NCI-H1092 treated with DMSO at 0.1 percent for 48 hours (cell line): ENCODE measurements at regions not wholly inside any gene's neighbourhood (a gene's known extent, or its start where the extent isn't known, plus 50 kb on each side); places are given as distances from the start of the nearest gene placed in this dataset.
"Not testable (repeated sequence)": the region's sequence is repeated elsewhere in the genome, so short reads cannot be mapped to it uniquely, and the experiment has no call there.

ENCODE experiments used
- DNase-seq: peaks from one replicate; lab custom pipeline; 2025; lab: John Stamatoyannopoulos, UW

- no peak for DNase-seq
These were observed 107.0 kb upstream of the RORA start for GRCh38 chr15:61336026-61336638.

DNA sequence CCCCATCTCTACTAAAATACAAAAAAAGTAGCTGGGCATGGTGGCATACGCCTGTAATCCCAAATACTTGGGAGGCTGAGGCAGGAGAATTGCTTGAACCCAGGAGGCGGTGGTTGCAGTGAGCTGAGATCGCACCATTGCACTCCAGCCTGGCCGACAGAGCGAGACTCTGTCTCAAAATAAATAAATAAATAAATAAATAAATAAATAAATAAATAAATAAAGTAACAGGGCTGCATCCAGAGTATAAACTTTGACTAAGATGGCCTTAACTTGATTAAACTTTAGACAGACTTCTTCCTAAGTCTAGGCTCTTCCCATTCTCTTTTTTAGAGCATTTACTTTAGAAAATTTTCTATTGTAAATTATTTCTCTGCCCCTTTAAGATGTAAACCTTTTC lies 105.6 kb upstream of the RORA start:
- DNase-seq: not testable (repeated sequence)

- no peak for DNase-seq
These were observed 101.9 kb upstream of the RORA start for GRCh38 chr15:61331019-61331418.

DNA sequence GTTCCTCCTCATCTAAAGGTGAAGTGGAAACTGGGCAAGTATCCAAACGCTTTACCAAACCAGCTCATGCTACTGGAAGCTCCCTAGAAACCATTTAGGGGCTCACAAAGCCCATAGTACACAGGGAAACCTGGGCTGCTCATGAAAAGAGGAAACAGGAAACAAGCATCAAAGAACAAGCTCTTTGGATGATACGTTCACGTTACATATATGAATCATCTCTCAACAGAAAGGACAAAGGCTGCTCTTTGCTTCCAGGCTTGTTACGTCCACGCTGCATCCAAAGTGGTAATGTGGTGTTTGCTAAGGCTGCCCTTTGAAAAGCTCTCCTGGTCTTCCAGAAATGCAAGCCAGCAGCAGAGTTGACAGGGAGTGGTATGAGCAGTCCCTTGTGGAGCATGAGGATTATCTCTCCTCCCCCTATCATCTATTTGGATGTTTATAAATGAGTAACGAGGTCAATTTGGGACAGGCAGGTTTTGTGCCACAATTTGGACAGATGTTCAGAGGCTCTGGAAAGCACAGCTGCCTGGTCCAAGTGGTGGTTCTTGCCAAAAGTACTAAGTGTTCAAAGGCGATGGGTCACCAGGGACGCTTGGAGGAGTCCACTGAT lies 98.0 kb upstream of the RORA start:
- DNase-seq: peak; percentile 97

DNA sequence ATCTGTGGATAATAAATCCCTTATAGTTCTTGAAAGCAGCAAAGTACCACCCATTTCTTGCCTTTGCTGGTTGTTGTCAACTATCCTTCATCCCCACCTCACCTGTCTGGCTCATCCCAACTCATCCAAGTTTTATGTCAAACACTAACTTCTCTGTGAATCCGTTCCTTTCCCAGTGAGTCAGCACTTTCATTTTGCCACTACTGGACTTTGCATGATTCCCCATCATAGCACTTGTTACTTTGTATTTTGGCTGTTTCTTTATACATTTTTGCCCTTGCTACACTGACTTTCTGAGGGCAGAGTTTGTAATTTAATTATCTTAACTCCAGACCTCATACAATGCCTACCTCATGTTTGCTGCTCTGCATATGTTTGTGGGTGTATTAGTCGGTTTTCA lies 90.8 kb upstream of the RORA start:
- DNase-seq: no peak

- no peak for DNase-seq
These were observed 89.9 kb upstream of the RORA start for GRCh38 chr15:61318802-61319525.

DNA sequence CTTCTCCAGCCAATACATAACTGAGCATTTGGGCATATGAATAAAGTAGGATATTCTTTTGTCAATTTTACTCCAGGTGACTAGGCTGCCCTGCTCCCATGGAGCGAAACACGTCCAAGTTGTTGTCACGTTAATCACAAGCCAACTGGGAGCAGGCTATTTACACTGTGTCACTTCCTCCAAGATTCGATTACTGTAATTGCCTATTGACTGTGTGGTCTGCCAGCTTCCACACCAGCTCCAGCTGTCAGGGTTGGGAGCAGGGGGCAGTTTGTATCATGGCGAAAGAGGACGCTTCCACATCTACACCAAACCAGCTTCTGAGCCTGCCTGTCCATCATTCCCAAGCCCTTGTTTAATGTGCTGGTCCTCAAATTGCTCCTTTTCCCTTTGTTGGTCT lies 89.2 kb upstream of the RORA start:
- peak; percentile 91 for DNase-seq

GRCh38 chr15:61315471-61315870 lies 86.4 kb upstream of the RORA start:
- DNase-seq: no peak

- no peak for DNase-seq
These were observed 85.3 kb upstream of the RORA start for GRCh38 chr15:61314427-61314826.

GRCh38 chr15:61309617-61310016 lies 80.5 kb upstream of the RORA start:
- no peak for DNase-seq

- DNase-seq: no peak
These were observed 80.0 kb upstream of the RORA start for GRCh38 chr15:61309031-61309511.

DNA sequence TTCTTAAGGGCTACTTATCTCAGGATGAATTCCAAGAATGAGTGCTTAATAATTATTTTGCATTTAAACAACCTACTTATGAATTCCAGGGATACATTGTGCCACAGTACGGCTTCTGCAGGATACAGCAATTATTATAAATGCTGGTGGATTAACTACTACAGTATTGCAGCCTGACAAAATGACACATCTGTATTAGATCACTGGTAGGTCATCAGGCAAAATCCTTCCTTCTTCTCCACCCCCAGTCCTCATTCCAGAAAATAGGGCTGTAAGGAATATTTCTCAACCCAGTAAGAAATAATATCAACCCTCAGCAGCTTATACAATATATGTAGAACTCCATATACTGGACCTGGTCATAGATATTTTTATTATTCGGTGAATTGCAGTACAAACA lies 79.3 kb upstream of the RORA start:
- DNase-seq: no peak

DNA sequence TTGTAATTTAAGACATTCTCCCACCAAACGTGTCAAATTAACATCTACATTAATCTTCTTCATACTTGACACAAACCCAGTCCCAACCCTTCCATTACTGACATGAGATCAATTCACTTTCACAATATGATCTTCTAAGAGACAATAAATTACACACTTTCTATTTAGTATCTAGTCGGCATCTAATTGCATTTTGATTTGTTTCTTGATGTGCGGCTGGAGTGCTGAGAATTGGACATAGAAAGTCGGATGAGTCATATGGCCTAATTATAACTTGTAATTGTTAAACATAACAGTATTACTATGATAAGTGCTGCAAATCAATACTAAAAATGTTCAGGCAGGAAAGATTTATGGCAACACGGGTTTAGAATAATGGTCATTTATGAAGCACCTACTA lies 78.4 kb upstream of the RORA start:
- no peak for DNase-seq

DNA sequence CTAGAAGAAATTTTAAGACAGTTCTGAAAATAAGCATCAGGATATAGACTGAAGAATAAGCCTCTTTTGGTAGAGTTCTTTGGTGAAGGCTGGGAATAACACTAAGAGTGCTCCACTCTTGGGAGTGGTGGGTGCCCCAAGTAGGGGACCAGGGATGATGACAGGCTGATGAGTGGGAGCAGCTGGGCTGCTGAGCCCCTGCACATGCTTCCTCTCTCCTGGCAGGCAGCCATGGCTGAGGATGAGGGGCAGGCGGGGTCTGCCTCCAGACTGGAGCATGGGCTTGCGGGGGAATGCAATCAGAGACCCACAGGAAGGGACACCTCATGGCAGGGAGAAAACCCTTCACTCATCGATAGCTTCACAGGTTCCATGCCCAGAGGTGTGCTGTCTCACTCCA lies 72.6 kb upstream of the RORA start:
- DNase-seq: no peak

DNA sequence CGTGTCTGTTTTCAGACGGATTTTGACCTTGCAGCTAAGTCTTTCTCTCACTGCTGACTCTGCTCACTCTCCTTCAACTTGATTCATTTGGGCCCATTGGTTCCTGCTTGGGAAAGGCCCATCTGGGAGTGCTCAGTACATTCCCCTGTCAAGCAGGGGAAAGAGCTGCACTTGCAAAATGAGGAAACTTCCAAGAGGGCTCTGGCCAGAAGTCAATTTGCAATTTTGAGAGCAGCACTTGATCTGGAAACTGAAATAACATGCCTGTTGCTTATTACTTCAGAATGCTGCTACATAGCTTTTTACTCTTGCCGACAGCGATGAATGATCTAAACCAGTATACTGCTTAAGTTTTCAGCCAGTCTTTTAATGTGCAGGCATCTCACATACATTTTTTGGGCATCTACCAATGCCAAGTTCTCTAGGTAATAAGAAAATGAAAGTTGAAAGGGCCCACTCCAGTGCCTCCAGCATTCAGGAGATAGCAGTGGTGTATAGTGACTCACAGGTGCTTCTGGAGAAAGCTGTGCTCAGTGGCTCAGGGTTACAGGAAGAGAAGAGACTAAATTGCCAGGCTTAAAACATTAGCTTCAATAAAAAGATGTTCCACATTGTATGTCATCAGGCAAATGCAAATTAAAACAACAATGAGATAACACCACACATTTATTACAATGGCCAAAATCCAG lies 70.1 kb upstream of the RORA start:
- DNase-seq: no peak

DNA sequence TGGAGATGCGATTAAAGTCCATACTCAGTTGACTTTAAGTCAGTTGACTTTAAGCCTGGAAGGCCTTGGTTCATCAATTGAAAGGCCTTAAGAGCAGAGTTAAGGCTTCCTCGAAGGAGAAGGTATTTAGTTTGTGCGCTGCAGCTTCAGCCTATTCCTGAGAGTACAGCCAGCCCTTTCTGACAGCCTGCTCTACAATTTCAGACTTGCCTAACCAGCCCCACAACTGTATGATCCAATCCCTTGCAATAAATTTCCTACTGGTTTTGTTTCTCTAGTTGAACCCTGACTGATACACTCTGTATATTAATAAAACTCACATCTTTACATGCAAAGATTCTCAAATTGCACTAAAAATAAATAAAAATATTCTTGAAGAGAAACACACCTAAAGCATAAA lies 66.1 kb upstream of the RORA start:
- DNase-seq: no peak

- no peak for DNase-seq
These were observed 53.6 kb upstream of the RORA start for GRCh38 chr15:61282661-61283060.

DNA sequence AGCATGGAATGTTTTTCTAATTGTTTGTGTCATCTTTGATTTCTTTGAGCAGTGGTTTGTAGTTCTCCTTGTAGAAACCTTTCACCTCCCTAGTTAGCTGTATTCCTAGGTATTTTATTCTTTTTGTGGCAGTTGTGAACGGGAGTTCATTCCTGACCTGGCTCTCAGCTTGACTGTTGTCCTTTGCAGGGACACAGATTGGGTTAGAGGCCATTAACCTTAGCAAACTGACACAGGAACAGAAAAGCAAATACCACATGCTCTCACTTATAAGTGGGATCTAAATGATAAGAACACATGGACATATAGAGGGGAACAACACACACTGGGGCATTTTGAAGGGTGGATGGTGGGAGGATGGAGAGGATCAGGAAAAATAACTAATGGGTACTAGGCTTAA lies 52.2 kb upstream of the RORA start:
- DNase-seq: no peak
